ENCODE measurements at regions not wholly inside any gene's neighbourhood (a gene's known extent, or its start where the extent isn't known, plus 50 kb on each side); places are given as distances from the start of the nearest gene placed in this dataset.

DNA sequence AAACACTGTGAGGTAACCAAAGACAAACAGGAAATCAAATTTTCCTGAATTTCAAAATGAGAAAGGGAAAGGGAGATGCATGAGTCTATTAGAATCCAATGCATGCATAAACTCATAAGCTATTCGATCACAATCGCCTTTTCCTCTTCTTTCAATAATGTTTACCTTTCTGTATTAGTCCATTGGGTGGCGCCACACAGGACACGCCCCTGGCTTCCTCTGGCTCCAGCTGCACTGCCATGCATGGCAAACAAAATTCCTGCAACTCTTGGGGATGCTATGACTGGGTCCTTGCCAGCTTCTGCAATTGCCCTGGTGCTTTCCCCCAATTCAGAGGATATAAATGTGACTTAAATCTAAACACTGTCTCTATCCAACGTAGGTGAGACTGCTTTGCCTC is 424.5 kb upstream of the PCDH7 start:
- DNase-seq = no peak

DNA sequence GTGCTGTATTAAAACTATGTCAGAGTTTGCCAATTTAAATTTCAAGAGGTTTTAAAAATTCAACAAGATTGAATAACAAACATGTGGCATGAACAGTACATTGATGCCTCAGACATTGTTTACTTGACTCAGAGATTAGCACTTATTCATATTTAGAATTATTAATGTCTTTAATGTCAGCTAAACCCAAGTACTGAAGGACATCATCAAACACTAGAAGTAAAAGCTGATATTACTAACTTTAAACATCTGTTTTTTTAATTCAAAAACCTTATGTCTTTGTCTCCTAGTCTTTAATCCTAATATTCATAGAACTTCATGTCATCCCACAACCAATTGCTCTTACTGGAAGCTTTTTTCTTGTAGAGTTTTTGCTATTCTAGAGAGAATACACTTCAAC is 406.2 kb upstream of the PCDH7 start:
- no peak for DNase-seq

DNA sequence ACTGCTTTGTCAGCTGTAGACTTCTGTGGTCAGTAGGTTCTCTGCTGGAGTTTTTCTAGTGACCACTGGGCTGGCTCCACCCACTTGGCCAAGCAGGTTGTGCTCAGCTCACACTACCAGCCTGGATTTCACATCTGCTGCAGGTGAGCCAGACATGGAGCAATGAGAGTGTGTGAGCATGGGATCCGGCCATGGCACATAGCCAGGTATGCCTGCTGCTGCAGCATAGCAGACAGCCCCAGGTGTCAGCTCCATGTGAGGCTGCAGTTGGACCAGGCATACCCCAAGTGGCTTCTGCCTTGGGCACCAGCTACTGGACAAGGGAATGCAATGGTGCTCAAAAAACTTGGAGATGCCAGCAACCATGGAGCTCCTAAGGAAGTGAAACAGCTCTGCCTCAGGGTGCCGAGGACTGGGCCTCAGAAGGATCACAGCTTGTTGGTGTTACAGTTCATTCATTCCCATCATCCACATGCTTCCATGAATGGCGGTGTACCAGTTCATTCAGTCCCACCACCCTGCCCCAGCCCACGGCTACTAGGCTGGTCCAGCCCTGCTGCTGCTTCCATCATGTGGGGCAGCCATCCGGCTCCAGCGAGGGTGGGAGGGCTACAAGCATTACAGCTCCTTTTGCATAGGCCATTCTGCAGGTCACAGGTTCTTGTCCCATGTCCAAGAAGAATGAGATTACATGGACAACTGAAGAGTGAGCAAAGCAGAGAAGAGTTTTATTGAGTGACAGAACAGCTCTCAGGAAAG is 389.1 kb upstream of the PCDH7 start:
- DNase-seq = no peak

DNA sequence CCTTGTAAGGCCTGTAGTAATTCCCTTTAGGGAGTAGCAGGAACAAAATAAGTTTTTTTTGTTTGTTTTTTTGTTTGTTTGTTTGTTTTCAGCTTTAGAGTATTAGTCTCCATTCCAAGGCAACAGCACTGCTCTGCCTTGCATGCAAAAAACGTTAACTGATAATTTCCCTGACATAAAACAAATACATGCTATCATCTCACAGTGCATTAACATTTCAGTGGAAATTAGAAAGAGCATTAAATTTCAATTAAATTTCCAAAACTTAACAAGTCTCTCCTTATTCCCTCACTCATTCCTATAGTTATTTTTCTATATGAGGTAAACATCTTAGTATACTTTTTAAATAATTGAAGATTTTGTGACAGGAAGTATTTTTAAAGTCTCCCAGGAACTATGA is 378.4 kb upstream of the PCDH7 start:
- DNase-seq = no peak

DNA sequence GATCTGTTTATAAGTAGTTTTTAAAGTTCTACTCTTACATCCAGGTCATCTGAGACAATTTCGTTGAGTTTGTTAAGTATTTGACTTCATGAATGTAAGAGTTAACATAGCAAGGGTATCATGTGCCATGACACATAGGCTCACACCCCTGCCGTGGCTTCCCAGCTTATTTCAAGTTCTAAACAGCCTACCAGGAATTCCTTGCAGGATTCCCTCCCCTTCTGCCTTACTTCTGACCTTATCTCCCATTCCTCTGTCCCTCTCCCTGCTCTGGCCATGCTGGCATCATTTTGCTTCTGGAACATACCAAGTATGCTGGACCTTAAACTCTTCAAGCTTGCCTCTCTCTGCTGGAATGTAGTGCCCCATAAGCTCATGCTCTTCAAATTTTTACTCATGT is 369.9 kb upstream of the PCDH7 start:
- DNase-seq = no peak

DNA sequence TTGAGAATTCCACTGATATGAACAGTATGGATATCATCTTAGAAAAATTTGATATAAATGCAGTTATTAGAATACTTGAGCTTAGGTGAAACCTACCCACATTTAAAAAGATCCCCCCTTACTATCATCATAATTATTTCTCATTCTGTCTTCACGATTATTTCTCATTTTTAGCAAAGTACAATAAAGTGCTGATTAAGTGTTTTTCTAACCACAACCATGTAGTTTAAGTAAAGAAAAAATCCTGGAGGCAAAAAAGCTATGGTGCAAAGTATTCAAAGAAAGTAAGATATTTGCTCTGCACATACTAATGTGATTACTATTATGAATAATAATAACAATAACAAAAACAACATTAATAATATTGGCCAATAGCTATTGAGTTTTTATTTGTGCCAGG is 365.6 kb upstream of the PCDH7 start:
- DNase-seq = no peak

DNA sequence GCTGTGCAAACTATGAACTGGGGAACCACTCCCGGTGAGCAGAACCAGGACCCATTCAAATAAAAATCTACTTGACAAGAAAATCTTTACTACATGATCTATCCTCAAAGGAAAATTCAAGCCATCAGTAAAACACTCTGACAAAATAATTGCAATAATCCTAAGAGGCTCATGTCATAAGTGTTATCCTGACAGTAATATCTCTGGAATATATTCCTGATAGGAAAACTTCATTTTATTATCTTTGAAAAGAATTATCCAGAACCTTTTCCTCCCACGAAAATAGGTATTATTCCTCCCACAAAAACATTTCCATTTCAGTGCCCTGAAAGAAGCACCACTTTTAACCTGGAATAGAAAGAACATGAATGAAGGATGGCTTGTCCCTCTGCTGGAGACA is 357.7 kb upstream of the PCDH7 start:
- DNase-seq = no peak

DNA sequence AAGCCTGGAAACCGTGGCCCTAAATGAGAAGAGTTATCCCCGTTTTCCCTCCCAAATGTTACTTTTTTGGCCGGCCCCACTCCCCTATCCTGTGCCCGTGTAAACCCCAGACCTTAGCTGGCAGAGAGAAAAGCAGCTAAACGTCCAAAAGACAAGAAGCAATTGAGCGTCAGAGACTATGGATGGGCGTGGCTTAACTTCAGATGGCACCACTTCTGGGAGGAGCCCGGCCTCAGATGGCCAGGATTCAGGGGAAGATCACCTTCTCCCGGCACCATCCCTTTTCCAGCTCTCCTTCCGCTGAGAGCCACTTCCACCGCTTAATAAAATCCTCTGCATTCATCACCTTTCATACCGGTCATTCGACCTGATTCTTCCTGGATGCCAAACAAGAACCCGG is 350.1 kb upstream of the PCDH7 start:
- no peak for DNase-seq

DNA sequence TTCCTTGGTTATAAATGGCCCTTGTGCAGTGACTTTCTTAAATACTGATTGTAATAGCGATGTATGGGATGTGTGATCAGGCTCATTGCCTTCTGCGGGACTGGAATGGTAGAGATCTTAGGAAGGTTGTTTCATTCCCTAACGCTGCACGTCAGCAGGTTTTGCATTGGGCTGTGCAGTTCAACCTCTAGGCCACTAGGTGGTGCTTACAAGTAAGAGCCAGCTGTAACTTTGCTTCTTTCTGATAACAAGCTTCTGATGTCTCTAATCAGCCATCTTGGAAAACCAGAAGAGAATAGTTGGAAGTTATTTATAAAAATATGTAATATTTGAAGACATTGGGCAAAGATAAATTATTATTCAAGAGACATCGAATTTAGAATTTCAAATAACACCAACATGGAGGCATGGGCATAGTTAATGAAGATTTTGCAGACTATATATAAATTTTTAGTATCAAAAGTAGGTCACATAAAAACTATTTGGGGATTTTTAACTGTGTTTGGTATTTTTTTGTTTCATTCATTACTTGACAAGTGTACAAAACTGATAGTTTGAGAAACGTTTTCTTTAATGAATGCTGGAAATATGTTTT is 339.7 kb upstream of the PCDH7 start:
- peak in 2 of 56 donors; percentile 0 for DNase-seq

DNA sequence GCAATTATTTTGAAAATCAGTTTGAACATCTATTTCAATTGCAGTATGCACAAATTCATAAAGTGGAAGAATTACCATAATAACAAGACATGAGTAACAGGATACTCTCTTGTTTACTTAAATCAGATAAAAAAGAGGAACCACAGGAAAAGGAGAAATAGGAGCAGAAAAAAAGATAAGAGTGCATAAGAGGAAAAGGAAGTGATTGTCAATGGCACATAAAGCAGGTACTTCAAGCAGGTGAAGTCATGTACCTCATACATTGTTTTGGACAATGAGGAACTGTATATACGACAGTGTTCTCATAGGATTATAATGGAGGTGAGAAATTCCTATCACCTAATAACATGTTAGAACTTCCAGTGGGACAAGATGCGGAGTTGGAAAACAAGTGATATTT is 334.5 kb upstream of the PCDH7 start:
- DNase-seq = no peak

DNA sequence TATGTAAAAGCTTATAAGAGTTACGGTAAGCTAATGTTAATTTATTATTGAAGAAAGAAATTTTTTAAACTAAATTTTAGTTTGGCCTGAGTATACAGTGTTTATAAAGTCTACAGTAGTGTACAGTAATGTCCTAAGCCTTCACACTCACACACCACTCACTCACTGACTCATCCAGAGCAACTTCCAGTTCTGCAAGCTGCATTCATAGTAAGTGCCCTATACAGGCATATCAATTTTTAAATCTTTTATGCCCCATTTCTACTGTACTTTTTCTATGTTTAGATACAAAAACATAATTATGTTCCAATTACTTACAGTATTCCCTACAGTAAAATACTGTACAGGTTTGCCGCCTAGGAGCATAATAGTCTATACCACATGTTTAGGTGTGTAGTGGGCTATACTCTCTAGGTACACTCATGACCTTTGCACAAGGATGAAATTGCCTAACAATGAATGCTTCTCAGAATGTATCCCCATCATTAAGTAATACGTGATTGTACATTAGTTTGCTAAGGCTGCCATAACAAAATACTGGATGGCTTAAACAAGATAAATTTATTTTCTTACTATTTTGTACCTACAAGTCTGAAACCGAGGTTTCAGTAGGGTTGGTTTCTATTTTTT is 333.8 kb upstream of the PCDH7 start:
- no peak for DNase-seq

DNA sequence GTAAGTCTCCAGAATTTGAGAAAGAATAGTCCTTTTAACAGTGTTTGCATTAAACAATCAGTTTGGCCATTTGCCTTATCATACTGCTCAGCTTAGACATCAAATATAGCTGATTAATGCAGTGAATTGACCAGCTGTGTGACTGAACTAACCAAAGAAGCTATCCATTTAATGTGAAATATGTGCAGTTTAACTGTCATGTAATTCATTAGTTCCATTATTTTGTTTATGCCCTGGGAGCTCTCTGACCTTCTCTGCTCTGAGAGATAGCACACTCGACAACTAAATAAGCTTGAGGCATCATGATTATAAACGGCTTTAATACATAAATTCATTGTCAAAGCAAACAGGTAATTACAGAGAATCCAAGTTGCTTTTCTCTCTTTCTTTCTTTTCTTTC is 324.3 kb upstream of the PCDH7 start:
- no peak for DNase-seq

DNA sequence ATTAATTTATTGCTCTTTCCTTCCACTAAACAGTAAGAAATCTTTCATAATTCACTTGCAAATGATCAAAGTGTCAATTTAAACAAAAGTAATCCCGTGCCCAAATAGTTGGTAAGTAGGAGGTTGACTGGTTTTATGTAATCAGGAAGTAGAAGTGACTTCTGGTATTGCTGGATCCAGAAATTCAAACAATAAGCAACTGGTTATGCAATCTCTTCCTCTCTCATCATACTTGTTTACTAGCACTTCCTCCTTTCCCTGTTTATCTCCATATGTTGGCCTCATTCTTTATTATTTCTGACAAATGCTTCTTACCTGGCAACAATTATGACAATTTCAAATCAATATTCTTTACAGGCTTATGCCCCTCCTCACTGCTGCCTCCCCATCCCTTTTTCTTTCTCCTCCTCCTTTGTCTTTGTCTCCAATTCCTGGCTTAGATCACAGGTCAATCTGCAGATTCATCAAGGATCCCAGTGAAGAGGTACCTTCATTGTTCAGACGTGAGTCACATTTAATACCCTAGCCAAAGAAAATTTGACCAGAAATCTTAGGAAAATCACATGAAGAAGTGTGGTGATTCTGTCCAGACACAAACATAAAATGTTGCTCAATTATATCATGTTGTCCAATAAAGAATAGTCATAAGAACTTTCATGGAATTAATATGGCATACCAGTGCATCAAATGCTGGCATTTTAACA is 323.2 kb upstream of the PCDH7 start:
- DNase-seq = no peak

DNA sequence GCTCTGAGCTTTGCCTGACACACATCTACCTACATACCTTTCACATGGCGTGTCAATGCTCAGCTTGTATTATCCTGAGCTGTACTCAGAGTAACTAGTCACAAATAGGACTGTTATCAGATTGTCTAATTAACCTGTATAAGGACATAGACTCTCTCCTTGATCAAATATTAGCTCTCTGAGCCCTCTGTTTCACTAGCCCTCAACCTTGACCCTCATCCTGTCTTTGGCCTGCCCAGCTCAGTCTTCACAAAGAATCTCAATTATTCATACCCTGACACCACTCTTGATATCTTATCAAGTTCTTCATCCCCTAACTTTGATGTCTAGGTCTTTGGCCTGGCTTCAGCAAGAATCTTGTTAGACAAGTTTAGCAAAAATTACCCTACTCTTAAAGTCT is 320.7 kb upstream of the PCDH7 start:
- DNase-seq = no peak

DNA sequence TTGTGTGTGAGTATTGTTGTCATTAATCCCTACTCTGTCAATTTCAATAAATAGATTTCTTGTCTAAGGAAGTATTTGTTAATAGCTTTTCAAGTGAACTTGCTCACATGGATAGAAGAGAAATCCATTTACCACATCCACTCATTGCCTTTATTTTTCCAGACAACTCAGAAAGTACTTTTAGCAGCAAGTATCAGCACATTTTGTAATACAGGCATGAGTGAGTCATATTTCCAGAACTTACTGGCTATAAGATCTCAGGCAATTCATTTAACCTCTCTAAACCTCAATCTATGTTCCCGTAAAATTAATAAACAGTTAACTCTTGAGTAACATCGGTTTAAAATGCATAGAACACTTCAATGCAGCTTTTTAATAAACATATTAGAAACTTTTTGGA is 317.9 kb upstream of the PCDH7 start:
- no peak for DNase-seq

DNA sequence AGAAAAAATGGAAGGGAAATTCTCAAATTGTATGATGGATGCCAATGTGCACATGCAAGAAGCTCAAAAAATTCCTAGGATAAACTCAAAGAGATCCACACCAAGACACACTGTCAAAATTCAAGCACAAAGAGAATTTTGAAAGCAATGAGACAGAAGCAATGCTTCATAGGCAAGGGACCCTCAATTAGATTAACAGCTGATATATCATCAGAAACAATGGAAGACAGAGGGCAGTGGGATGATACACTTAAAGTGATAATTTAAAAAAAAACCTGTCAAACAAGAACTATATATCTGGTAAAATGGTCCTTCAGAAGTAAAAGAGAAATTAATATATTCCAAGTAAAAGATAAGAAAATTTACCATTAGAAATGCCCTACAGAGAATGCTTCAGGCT is 306.3 kb upstream of the PCDH7 start:
- DNase-seq = no peak

DNA sequence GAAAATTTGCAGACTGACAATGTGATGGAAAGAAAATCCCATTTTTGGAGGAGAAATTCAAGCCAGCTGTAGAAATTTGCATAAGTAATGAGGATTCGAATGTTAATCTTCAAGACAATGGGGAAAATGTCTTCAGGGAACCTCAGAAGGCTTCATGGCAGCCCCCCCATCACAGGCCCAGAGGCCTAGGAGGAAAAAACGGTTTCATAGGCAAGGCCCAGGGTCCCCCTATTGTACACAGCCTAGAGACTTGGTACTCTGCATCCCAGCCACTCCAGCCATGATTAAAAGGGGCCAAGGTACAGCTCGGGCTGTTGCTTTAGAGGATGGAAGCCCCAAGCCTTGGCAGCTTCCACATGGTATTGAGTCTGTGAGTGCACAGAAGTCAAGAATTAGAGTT is 303.6 kb upstream of the PCDH7 start:
- no peak for DNase-seq

DNA sequence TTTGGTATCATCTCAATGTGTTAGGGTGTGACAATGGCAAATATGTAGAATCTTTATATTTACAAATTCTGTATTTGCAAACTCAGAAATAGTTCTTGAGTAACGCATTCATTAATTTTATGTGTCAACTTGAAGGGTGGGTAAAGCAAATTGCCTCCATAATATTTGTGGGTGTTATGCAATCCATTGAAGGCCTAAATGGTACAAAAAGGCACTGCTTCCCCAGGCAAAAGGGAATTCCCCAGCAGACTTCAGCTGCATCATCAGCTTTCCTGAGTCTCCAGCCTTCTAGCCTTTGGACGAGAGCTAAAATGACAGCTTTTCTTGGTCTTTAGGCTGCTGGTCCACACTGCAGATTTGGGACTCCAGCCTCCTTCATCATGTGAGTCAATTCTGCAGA is 292.2 kb upstream of the PCDH7 start:
- DNase-seq = no peak

DNA sequence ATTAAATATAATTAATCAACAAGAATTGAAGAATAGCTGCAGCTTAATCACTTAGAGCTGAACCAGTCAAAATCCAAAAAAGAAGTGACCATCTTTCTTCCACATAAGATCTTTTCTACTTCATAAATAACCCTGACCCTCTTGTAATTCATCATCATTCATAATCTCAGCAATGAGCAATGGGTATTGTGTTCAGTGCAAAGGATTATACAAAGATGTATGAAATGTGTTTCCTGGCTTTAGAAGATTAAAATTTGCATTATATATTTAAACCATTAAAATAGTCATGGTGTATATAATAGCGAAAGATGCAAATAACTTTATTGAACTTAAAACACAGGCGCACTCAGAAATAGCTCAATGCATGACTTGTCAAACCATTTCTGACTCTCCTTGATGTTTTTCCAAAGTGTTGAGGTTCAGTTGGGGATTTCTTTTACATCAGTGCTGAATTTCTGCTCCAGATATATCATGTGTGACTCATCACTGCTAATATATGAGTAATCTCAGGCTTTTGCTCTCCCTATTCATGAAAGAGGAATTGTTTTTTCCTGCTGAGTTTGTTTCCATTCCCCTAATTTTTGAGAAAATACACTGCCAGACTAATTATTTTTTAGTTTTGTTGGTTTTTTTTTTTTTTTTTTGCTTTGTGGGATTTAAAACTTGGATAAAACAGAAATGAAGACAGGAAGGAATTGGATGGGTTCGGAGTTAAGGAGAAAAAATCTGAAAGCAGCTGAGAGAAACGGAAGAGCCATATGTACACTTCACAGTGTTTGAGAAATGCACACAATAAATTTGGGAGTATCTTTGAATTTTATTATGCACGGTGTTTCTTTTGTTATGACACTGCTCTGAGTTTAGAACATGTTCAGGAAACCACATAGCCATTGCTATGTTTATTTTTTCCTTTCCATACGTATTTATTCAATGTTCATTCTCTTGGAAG is 290.1 kb upstream of the PCDH7 start:
- DNase-seq = no peak

DNA sequence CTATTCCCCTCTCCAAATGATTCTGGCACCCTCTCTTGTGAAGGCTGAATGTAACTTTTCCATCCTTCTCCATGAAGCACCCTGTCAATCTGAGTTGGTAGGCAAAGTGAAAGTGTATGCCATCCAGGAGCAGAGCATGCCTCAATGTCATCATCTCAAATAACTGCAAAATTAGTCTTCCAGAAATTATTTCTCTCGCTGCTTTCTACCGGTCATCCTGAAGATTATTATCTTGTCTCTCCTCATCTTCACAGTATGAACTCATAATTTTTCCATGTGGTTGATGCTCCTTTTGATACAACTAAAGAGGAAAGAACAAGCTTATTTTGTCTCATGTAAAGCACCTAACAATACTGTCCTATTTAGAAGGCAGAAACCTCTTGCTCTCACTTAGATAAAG is 285.5 kb upstream of the PCDH7 start:
- no peak for DNase-seq

DNA sequence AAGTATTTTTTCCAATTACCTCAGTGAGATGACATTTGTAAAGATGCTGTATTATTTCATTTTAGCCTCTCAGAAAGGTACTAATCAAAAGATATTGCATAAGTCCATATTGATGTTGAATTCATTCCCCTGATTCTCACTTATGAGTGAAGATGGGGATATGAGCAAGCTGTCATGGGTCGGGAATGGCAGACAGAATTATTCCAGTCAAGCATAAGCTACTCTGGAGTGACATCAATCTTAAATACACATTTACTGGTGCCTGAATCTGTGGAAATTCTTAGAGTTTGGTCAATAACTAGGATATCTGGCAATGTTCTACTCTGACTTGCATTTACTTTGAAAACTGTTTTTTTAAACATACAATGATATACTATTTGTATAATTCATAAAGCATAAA is 283.8 kb upstream of the PCDH7 start:
- no peak for DNase-seq
